GM19395 (cell line): ENCODE measurements at regions not wholly inside any gene's neighbourhood (a gene's known extent, or its start where the extent isn't known, plus 50 kb on each side); places are given as distances from the start of the nearest gene placed in this dataset.

ENCODE experiments used
- ATAC-seq: cut with Tn5 transposase; IDR thresholded peaks from one replicate; pipeline ENCODE4 v1.9.1; 2021; ENCODE audit warnings: mild to moderate bottlenecking, moderate library complexity; ENCODE audit not compliant: unreplicated experiment

DNA sequence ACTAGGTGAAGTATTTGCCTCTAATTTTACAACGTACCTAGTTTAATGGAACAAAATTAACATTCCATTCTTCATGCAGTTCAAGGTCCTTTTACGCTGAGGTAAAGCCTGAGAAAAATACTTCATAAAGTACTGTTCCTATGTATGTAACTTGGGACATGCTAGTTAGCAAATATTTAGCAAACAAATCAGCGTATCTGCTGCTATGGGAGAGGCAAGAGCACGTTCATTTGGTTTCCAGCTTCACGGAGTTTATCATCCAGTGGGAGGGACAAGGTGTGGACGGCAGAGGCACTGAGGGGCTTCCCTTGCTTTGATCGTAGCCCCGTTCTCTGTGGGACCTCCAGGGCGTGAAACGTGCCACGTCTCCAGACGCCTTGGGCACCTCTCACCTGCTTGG is 248.8 kb downstream of the IRS2 start:
- ATAC-seq: no peak

DNA sequence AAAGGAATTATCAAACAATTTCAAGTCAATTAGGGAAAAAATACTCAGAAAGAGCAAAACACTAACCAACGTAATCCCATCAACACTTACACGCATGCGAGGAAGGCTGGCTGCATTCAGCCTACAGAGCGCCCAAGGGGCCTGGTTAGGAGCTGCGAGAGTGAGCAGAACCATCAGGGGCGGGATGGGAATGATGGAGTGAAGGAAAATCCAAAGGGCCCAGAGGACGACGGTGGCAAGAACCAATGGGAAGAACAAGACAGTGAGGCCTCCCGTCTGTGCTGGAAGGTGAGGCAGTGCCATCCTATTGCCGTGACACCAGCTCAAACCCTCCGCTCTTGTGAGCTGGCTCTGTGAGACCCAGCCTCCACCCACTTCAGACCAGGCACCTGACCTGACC is 253.0 kb downstream of the IRS2 start:
- no peak for ATAC-seq

DNA sequence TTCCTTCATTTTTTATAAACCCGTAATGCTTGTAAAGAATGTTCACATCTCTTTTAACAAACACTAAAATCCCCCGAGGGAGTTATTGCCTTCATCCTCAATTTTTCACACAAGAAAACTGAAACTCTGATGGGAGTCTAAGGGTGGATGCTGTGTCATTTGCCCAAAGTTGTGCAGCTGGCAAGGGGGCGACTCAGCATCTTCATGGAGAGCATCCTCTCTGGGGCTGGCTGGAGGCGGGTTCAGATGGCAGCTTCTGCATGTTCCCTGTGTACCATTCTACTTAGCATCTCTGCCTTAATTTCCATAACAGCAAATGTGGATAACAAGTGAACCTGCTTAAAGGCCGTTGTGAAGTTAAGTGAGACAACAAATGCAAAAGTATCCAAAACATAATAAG is 256.4 kb downstream of the IRS2 start:
- ATAC-seq: no peak

DNA sequence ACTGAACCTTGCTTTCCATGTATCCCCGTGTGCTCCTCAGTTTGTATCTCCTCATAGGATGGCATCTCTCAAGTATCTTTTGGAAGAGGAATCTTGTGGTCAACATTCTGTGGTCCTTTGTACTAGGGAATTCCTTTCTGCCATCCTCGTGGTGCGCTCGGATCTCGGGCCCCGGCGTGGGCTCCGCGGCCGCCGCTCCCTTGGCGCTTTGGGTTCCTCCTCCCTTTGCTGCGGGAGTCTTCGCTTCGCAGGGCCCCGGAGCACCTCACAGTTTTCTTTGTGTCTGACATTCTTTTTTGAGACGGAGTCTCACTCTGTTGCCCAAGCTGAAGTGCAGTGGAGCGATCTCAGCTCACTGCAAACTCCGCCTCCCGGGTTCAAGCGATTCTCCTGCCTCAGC is 264.7 kb downstream of the IRS2 start:
- no peak for ATAC-seq

- no peak for ATAC-seq
Measured at GRCh38 chr13:109517517-109517916, 268.9 kb downstream of the IRS2 start.

DNA sequence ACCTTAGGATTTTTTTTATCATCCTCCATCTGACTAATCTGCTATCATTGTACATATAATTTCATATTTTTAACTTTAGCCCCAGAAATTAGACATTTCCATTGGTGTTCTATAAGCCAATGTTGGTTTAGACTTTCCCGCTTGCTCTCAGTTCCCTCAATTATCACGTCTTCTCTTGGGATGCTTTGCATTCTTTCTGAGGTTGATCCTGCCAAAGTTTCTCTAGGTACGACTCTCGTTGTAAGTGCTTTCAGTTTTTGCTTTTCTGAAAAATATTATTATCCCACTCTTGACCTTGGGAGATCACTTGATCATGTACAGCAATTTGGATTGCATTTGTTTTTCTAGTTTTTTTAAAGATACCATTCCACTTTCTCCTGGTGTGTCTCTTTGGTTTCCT is 270.2 kb downstream of the IRS2 start:
- ATAC-seq: no peak

GRCh38 chr13:109510013-109510412 is 276.4 kb downstream of the IRS2 start:
- no peak for ATAC-seq

DNA sequence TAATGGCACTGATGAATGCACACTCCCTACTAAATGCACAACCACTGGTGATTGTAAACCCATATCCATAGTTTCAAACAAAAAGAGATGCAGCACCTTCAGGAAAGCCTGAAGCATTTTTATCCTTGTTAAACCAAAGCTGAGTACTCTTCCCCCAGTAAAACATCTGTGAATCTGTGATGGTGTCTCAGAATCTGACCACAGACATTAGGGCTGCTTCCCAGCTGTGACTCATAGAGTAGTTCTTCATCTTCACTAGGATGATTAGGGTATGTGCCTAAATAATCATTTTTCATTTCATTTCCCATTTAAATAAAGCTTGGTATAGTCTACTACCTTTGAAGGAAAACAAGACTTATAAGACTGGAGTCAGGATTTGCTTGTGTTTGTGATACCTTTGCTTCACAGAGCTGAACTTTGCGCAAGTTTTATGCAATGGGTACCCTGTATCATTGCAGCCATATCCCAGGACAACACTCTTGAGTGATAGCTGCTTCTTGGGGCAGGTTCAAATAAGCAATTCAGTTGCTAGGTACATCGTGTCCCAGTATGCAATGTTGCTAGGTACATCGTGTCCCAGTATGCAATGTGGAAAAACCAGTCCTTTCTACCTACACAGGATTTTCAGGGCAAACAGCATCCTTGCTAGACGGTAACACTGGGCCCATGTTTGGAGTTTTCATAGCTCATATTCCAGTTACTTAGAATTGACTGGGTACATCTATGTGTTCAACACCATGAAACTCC is 277.1 kb downstream of the IRS2 start:
- ATAC-seq: no peak

DNA sequence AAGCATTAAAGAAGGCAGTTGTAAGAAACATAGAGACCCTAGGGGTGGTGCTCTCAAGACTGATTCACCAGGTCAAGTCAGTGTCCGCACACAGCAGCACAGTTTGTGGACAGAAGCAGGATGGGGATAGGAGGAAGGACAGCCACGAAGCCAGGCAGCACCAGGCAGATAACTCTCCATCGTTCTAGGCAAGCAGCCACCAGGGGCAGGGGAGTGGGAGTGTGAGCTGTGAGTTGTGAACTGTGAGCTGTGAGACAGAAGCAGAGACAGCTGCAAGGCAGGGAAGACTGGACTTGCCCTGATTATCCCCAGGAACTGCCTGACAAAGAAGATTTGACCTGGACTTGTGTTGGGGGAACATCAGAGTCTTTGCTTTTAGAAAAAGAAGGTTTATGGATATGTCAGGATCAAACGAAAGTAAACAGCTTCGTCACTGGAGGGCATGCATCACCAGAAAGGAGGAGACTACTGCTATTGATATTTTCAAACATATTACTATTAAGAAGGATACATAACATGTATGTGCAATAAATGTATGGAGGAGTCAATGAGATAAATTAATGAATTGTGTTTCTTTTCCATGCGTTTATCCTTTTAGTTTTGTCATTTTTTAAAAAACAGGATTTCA is 286.1 kb downstream of the IRS2 start:
- ATAC-seq: no peak

- ATAC-seq: no peak
Measured at GRCh38 chr13:109497917-109498316, 288.5 kb downstream of the IRS2 start.

GRCh38 chr13:109496216-109496615 is 290.2 kb downstream of the IRS2 start:
- no peak for ATAC-seq

GRCh38 chr13:109494925-109495369 is 291.4 kb downstream of the IRS2 start:
- ATAC-seq: no peak

GRCh38 chr13:109485136-109485794 is 301.1 kb downstream of the IRS2 start:
- no peak for ATAC-seq

GRCh38 chr13:109483284-109483683 is 303.1 kb downstream of the IRS2 start:
- no peak for ATAC-seq

DNA sequence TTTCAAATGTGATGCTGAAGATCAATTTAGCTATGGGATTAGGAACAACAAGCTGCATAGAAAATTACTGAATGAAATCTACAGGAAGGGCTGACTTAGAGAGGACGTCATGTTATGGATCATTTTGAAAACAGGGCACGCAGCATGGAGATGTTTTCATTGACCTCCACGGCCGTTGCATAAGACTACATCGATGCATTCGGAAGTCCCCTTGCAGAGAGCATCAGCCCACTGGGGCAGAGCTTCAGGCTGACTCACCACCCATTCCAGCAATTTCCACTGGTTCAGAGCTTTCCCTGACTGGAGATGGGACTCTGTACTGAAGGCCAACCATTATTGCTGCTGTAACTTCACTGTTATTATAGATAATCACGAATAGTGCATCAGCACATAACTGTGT is 305.3 kb downstream of the IRS2 start:
- no peak for ATAC-seq

DNA sequence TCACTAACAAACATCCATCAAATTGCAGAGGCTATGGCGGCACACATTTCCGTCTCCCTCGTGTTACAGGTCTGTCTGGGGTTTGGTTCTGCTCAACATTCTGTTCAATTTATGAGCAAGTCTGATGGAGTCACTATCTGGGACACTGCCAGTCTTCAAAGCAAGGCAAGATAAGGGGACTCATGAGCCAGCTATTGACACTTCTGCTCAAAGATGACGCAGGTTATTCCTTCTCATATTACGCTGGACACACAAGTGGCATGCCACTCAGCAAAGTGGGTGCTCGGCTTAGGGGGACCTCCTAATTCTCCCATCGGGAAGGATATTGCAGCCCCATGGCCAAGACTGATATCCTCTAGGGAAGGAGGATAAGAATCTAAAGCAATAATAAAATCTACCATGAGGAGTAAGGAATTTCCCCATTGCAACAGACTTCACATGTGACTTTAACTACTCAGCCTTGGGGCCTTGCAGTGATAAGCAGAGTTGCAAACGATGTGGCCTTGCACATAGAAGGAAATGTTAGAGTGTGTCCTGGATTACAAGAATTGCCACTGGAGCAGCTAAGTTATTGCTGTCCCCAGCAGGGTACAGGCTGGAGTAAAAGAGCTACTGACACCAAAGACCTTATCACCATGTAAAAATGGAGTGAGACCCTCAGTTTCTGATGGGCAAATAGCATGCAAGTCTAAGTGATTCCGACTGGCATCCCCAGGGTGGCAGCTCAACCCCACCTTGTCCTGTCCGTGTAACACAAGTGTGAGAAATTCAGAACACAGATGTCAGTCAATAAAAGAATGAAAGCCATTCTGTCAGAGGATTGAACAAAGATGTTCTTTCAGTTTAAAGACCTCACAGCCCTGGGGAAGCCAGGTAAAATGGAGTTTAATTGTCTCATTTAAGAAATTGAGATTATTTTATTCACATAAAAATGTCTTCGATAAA is 306.1 kb downstream of the IRS2 start:
- ATAC-seq: no peak

DNA sequence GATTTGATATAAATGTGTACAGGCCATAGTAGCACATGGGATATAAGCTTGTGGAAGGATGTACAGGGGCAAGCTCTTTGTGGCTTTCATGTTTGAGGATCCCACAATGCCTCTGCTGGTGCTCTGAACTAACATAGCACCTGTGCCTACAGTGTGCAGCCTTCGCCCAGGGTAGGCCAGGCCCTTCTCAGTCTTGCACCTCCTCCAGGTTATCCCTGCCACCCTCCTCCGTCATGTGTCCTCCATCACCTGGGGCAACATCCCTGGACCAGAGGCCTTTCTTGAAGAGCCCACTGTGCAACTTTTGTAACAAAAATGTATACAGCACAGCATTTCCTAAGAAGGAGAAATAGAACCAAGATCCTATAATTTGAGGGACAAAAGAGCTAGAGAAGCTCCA is 306.8 kb downstream of the IRS2 start:
- ATAC-seq: no peak

DNA sequence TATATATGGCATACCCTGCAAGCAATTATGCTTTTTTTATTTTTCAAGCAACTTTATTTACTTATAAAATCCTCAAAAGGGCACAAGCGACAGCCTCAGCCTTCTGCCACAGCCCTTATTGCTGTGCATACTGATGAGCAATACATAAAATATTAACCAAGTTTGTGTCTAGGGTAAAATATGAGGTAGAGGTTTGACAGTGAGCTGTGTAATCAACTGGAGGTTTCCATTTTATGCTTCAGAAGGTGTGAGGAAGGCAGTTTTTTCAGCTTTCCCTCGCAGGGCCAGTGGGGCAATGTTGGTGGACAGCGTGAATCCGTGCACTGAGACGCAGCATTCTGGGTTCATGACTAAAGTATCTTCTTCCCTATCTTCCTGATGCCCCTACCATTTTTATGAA is 310.4 kb downstream of the IRS2 start:
- ATAC-seq: no peak

DNA sequence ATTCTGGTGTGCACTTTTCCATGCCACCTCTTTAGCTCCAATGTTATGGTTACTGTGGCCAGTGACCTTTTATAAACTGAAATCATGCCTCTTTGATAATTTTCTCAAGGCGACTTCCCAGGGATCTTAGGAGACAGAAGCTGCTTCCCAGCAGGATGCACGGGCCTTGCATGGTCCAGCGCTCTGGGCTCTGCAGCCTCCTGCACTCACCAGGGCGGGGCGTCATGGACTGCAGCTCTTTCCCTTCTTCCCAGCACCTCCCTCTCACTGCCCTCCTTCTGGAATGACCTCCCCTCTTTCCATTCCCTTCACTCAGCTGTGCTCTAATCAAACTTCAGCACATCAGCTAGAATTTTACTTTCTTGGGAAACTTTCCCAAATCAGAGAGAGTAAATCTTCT is 318.3 kb downstream of the IRS2 start:
- ATAC-seq: no peak

DNA sequence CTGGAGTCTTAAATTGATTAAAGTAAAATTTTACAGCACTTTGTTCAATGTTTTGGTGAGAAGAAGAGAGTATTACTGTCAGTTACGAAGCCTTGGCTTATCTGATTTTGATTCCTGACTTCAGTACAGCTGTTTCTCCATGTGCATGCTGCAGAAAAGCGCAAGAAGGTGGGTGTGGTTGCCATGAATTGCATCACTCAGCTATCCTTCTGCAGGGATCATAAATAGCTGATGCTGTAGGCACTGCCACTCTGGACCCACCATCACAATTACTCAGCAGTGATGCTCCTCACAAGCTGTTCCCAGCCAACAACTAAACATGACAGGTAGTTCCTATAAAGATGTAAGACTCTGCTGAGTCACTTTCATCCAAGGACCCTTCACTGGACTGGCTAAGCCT is 321.2 kb downstream of the IRS2 start:
- ATAC-seq: no peak
